SK-N-MC (cell line): ENCODE measurements at regions not wholly inside any gene's neighbourhood (a gene's known extent, or its start where the extent isn't known, plus 50 kb on each side); places are given as distances from the start of the nearest gene placed in this dataset.

ENCODE experiments used
- EZH2 ChIP-seq: fragments of 200-600 bp; sonication (generic); IDR thresholded peaks from one replicate; pipeline ENCODE4 v1.6.1; 2017; ENCODE audit warnings: antibody characterized with exemption
- FOXP2 ChIP-seq: optimal IDR thresholded peaks from 2 replicates; pipeline ENCODE3; 2011; ENCODE audit warnings: mild to moderate bottlenecking, moderate library complexity; ENCODE audit not compliant: insufficient read depth; ENCODE audit errors: extremely low read length, control extremely low read depth
- POLR2AphosphoS5 ChIP-seq: IDR thresholded peaks from 2 replicates; pipeline ENCODE4 v1.6.1; 2012; ENCODE audit warnings: mild to moderate bottlenecking, low read depth, low read length, borderline replicate concordance

DNA sequence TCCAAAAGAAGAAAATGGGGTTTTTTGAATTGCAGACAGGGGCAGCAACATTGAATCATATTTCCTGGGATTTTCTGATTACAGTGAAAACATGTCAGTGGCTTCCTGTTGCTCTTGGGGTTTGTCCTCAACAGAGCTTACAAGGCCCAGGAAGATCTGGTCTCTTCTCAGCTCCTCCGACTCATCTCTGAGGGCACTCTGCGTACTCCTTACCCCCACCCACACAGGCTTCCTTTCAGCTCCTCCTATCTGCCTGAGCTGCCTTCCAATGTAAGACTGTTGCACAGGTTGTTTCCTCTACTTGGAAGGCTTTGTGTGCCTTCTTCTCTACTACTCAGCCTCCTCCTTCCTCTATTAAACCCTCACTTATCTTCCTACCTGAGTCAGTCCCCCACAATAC is 245.1 kb upstream of the MEF2C start:
- TF ChIP-seq EZH2: no peak
- no peak for TF ChIP-seq POLR2AphosphoS5
- TF ChIP-seq FOXP2: no peak
